HG02870 (cell line): ENCODE measurements at regions not wholly inside any gene's neighbourhood (a gene's known extent, or its start where the extent isn't known, plus 50 kb on each side); places are given as distances from the start of the nearest gene placed in this dataset.

Experiments
- ATAC-seq: cut with Tn5 transposase; IDR thresholded peaks from one replicate; pipeline ENCODE4 v1.9.1; 2021; ENCODE audit warnings: mild to moderate bottlenecking, moderate library complexity; ENCODE audit not compliant: unreplicated experiment

DNA sequence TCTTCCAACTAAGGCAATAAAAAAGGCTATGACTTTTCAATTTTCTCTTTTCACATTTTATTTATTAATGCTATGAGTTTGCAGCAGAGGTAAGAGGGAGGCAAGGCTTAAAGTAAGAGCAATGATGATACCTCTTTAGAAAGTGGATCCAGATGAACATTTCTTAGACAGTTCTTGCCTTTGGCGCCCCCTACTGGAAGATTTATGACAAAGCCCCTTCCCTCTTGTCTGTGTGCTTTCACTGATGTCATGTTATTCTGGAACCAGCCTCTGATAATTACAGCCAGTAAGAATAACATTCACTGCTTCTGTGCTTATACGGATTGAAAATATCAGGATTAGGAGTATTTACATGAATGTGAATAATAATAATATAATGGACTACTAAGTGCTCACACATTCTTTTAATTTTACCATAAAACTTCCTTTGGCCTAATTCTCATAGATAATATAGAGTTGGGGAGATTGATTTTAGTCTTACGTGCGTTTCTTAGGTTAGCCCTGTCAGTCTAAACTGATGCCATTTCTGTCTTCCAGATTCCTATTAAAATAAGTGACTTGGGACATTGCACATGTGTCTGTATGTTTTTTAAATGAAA lies 1929.9 kb upstream of the SEL1L start:
- peak; percentile 44 for ATAC-seq

- no peak for ATAC-seq
Observed at GRCh38 chr14:83467811-83468210, 1934.2 kb upstream of the SEL1L start.

DNA sequence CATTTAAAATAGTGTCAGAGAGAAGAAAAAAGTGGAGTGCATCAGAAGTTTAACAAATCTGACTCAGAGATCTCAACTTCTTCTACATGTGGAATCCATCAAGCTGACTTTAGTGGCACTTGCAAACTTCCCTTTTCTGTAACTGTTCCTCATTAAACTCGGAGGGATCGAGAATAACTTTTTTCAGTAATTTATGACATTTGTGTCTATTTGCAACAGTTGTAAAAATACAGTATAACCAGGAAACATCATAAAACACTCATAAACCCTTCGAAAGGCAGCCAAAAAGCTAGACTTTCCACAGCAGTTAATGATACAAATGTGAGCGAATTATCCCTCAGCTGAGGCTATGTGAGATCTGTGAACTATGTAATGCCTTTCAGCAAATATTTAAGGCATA lies 1936.8 kb upstream of the SEL1L start:
- ATAC-seq: no peak

DNA sequence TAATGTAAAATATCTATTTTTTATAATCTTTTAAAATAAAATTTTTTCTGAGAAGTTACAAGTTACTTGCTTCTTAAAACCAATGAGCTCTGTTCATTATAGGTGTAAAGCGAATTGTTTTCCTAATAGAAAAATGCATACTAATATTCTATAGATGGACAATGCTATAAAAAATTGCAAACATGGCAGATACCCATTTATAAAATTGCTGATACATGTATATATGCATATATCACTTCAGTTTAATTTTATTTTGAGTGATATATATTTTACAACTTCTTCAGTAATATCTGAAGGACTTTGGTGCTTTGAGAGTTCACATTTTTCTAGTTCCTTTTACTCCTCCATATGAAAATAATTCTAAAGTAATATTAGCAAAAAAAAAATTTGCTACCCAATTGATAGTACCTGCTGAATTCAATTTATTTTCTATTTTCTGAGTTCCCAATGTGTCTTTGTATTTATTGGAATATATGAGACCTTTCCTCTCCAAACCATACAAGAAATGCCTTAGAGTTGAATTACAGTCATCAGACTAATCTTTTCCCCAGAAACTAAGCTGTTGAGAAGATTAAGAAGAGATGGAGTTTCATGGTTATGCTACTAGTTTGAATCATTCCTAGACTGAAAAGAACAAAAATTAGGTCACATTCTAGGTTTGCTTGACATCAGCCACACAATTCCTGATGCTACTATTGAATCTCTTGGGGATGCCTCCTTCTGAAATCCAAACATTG lies 1937.5 kb upstream of the SEL1L start:
- ATAC-seq: no peak

GRCh38 chr14:83473416-83474235 lies 1940.0 kb upstream of the SEL1L start:
- no peak for ATAC-seq

- no peak for ATAC-seq
Observed at GRCh38 chr14:83478741-83479140, 1945.1 kb upstream of the SEL1L start.

GRCh38 chr14:83483063-83483462 lies 1949.4 kb upstream of the SEL1L start:
- no peak for ATAC-seq

- no peak for ATAC-seq
Observed at GRCh38 chr14:83485591-83485990, 1951.9 kb upstream of the SEL1L start.

GRCh38 chr14:83491091-83491490 lies 1957.4 kb upstream of the SEL1L start:
- ATAC-seq: no peak

DNA sequence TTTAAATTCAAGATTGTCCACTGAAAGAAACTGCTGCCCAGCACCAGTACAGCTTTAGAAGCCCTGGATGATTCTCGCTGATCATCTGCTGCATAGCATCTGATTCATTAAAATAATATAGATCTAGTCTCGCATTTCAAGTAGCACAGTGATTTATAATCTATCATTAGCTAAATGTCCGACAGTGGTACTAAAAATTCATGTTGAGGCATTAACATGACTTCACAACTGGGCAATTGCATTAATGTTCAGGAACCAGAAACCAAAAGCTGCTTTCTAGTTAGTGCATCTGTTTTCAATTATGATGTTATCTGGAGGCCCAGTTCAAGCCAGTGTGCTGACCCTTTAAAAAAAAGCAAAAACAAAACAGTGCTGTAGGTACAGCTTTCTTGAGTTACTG lies 1987.2 kb upstream of the SEL1L start:
- ATAC-seq: no peak

GRCh38 chr14:83529531-83529930 lies 1995.9 kb upstream of the SEL1L start:
- ATAC-seq: no peak

DNA sequence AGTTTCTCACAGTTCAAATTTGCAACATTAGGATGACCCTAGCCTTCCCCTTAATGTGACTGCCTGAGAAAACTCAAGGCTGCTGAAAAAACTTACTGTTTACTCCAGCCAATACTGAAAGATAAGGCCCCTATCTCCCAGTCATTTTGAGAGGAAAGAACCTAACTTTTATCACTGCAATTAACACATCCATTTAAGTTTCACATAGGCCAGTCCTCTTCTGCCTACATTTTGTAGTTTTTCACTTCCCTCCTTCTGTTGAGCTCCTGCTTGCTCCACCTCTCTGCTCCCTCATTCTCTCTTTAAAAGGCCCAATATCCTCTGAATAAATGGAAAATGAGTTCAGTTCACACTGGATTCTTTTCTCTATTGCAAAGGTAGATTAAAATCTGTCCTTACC lies 1996.2 kb upstream of the FLRT2 start:
- ATAC-seq: no peak

GRCh38 chr14:83534995-83535394 lies 1994.9 kb upstream of the FLRT2 start:
- ATAC-seq: no peak

DNA sequence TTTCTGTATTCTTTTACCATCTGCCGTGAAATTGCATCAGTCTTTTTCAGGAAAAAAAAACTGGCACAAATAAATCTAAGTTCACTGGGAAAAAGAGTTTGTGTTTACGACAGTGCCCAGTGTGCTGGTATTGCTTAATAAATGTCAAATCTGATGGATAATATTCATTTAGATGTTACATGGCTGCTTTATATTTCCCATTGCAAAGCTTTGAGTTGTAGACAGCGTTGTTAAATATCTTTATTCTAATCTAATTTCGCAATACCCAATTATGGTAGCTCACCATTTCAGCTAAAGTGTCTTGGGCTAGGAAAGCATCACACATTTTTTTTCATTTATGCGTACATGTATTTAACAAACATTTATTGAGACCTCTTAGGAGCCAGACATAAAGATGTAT lies 1994.5 kb upstream of the FLRT2 start:
- no peak for ATAC-seq

DNA sequence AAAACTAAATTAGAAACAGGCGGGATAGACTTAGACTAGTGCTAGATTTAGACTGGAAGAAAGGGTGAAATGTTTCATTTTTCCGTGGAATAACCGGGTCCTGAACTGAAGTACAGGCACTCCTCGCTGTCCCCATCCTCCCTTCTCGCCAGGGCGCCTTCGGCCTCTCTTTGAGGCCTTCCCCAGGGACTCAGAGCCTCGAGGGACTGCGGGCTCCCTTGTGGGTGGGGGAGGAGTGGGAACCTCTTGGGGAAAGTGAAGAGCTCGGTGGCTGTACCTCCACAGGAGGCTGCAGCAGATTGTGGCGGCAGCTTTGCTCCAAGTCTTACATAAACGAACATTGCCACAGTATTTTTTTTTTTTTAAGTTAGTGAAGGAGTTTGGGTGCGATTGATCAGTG lies 1988.8 kb upstream of the FLRT2 start:
- ATAC-seq: no peak

DNA sequence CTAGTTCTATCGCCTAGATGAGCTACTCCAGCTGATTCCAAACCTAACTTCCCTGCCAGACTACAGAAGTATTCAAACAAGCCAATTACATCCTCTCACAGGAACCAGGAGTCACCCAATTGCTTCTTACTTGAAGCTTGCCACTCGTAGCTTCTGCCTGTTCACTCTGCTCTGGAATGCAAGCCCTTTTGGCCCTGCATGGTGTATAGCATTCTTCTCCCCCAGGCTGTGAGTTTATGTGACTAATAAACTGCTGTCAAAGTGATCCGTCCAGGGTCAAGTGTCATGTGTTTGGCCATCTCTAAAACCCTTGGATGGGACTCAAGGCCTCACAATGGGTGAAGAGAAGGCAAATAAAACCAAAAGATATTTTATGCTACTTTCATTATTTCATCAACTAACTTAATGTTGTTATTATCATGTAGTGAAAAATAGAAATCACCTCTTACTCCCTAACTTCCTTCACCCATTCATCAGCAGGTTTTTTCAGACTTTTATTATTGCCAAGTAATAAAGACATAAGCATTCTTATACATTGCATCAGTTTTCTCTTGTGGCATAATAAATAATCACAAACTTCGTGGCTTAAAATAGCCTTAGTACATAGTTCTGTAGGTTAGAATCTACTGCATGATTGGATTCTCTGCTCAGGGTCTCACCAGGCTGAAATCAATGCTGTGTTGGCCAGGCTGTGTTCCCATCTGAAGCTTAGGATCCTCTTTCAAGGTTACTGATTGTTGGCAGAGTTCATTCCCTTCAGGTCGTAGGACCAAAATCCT lies 1981.7 kb upstream of the FLRT2 start:
- no peak for ATAC-seq

- no peak for ATAC-seq
Observed at GRCh38 chr14:83556065-83556464, 1973.9 kb upstream of the FLRT2 start.

GRCh38 chr14:83556746-83557453 lies 1973.0 kb upstream of the FLRT2 start:
- ATAC-seq: no peak

- ATAC-seq: no peak
Observed at GRCh38 chr14:83558946-83559345, 1971.0 kb upstream of the FLRT2 start.

DNA sequence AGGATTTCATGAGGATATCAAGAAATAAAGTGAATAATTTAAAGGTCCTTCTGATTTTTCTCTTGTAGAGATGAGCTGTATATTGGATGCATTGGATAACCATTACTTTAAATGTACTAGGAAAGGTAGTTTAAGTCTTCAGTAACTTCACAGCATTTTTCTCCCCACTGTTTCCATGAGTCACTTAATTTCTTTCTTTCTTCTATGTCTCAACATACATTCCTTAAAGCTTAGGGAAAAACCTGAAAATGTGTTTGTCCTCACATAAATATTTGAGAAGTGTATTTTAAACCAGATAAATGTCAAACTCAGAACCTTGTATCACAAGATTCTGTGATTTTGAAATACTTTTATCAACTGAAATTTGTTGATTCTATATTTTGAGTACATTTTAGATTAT lies 1970.2 kb upstream of the FLRT2 start:
- no peak for ATAC-seq

DNA sequence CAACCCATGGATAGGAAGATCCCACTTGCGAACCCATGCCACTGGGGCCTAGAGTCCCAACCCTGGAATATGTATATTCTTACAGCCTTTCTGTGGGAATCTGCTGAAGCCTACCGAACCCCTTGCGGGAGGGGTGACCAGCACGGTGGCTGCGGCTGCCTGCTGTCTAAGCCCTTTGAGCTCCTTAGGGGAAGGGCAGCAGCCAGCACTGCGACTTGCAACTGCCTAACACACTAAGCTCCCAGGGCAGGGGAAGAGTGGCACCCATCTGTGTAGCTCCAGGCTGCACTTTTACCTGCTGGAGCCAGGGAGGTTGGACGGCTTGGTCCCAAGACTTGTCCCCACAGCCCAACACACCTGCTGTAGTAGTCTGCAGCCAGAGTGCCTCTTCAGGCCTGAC lies 1968.7 kb upstream of the FLRT2 start:
- ATAC-seq: no peak
